DOHH2 (cell line): ENCODE measurements at regions not wholly inside any gene's neighbourhood (a gene's known extent, or its start where the extent isn't known, plus 50 kb on each side); places are given as distances from the start of the nearest gene placed in this dataset.

ENCODE experiments used
- EZH2phosphoT487 ChIP-seq: fragments of 200-600 bp; sonication (generic); IDR thresholded peaks from 2 replicates; pipeline ENCODE4 v1.6.1; 2017; ENCODE audit warnings: borderline replicate concordance, mild to moderate bottlenecking, antibody characterized with exemption, low read length, moderate library complexity, mixed read lengths
- TF ChIP-seq, protein P1 (sequence below): fragments of 200-600 bp; sonication (generic); IDR thresholded peaks from one replicate; pipeline ENCODE4 v1.5.1; 2014; ENCODE audit warnings: antibody characterized with exemption, mild to moderate bottlenecking, low read depth, low read length; ENCODE audit not compliant: poor library complexity, severe bottlenecking

DNA sequence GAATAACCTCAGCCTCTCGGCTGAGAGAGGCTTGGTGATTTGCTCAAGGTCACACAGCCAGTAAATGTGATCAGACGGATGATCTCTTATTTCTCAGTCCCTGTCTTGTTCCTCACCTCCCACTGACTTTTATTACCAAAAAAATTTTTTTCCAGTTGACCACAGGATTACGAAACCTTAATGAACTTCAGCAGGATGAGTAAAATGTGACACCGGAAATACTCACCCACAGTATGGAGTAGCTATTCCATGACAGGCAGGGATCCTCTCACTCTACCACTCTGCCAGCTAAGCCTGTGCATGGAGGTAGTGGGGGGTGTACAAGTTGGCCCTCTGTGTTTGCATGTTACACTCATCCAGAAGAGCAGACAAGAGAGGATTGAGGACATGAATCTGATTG, 916.4 kb downstream of the UQCRFS1 start:
- no peak for TF ChIP-seq EZH2phosphoT487
- TF ChIP-seq, protein P1, sequence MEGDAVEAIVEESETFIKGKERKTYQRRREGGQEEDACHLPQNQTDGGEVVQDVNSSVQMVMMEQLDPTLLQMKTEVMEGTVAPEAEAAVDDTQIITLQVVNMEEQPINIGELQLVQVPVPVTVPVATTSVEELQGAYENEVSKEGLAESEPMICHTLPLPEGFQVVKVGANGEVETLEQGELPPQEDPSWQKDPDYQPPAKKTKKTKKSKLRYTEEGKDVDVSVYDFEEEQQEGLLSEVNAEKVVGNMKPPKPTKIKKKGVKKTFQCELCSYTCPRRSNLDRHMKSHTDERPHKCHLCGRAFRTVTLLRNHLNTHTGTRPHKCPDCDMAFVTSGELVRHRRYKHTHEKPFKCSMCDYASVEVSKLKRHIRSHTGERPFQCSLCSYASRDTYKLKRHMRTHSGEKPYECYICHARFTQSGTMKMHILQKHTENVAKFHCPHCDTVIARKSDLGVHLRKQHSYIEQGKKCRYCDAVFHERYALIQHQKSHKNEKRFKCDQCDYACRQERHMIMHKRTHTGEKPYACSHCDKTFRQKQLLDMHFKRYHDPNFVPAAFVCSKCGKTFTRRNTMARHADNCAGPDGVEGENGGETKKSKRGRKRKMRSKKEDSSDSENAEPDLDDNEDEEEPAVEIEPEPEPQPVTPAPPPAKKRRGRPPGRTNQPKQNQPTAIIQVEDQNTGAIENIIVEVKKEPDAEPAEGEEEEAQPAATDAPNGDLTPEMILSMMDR = no peak
